NCI-H2029 (cell line): ENCODE measurements at regions not wholly inside any gene's neighbourhood (a gene's known extent, or its start where the extent isn't known, plus 50 kb on each side); places are given as distances from the start of the nearest gene placed in this dataset.

Source experiments
- DNase-seq: peaks from one replicate; lab custom pipeline; 2025; lab: John Stamatoyannopoulos, UW

GRCh38 chr11:127723714-127724113 is 723.1 kb upstream of the KIRREL3 start:
- no peak for DNase-seq

GRCh38 chr11:127713226-127713625 is 712.7 kb upstream of the KIRREL3 start:
- no peak for DNase-seq

- no peak for DNase-seq
Observed at GRCh38 chr11:127711748-127712147, 711.2 kb upstream of the KIRREL3 start.

GRCh38 chr11:127710831-127711230 is 710.3 kb upstream of the KIRREL3 start:
- no peak for DNase-seq

GRCh38 chr11:127709960-127710359 is 709.4 kb upstream of the KIRREL3 start:
- DNase-seq = peak; percentile 10

- no peak for DNase-seq
Observed at GRCh38 chr11:127693686-127694085, 693.1 kb upstream of the KIRREL3 start.

GRCh38 chr11:127683321-127683720 is 682.8 kb upstream of the KIRREL3 start:
- DNase-seq = no peak

- DNase-seq = no peak
Observed at GRCh38 chr11:127679816-127680545, 679.4 kb upstream of the KIRREL3 start.

- DNase-seq = no peak
Observed at GRCh38 chr11:127678631-127679030, 678.1 kb upstream of the KIRREL3 start.

- DNase-seq = no peak
Observed at GRCh38 chr11:127677660-127678425, 677.3 kb upstream of the KIRREL3 start.

GRCh38 chr11:127675581-127675980 is 675.0 kb upstream of the KIRREL3 start:
- peak; percentile 9 for DNase-seq

GRCh38 chr11:127674754-127675153 is 674.2 kb upstream of the KIRREL3 start:
- DNase-seq = no peak

- no peak for DNase-seq
Observed at GRCh38 chr11:127670374-127671119, 670.0 kb upstream of the KIRREL3 start.

GRCh38 chr11:127656116-127656836 is 655.7 kb upstream of the KIRREL3 start:
- DNase-seq = no peak

- DNase-seq = no peak
Observed at GRCh38 chr11:127653076-127653475, 652.5 kb upstream of the KIRREL3 start.

GRCh38 chr11:127651888-127652221 is 651.3 kb upstream of the KIRREL3 start:
- DNase-seq = no peak

GRCh38 chr11:127651175-127651887 is 650.8 kb upstream of the KIRREL3 start:
- no peak for DNase-seq

GRCh38 chr11:127649958-127650357 is 649.4 kb upstream of the KIRREL3 start:
- DNase-seq = no peak

- DNase-seq = no peak
Observed at GRCh38 chr11:127649071-127649470, 648.5 kb upstream of the KIRREL3 start.

- no peak for DNase-seq
Observed at GRCh38 chr11:127648583-127648982, 648.0 kb upstream of the KIRREL3 start.

GRCh38 chr11:127644366-127644765 is 643.8 kb upstream of the KIRREL3 start:
- DNase-seq = no peak
